ENCODE measurements at regions not wholly inside any gene's neighbourhood (a gene's known extent, or its start where the extent isn't known, plus 50 kb on each side); places are given as distances from the start of the nearest gene placed in this dataset.

DNA sequence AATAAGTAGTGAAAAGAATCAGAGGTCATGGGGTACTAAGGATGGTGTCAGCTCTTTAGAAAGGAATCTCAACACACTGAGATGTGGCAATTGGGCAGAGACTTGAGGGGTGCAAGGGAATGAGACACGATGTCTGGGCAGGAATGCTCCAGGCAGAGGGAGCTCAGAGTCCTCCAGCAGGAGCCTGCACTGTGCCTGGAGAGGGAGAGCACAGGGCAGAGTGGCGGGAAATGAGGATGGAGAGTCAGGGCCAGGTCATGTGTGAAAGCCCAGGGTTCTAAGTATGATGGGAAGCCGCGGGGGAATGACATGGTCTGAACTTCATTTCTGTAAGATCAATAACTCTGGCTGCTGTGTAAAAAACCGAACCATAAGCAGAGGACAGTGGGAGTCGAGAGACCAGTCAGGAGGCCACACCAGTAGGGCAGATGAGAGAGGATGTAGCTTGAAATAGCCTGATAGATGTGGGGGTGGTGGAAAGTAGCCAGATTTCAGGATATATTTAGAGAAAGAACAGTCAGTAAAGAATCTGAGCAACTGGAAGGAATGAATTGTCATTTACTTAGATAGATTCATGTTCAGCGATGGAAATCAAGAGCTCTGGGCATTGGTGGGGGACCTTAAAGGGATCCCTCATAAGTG lies 133.4 kb upstream of the DTNBP1 start:
- ChIA-PET CTCF (no interaction called here), POLR2A (interaction anchor here (0.6 kb wide), 1 partner anchor 338 kb away, joined by 4 read pairs; no protein-coding TSS in a partner anchor), RAD21 (ENCODE audit: low non-redundant PET in 1 of 2, low total read pairs in 2 of 2, uncharacterized antibody in 2 of 2, unreplicated experiment in 2 of 2) (no interaction called here)
- no peaks in the 10 kb centered on the region for H3K79me2 ChIP-seq (ENCODE audit: insufficient read depth, low read length)
- no peaks in the 10 kb centered on the region; a peak in 2 of 4 replicates for H3K9me3 ChIP-seq (ENCODE audit: control insufficient read depth in 1 of 2, insufficient read depth in 1 of 2, low read depth in 1 of 2, low read length in 2 of 2)
- intact Hi-C loops (cut with micrococcal nuclease): no loop called here
- H4K20me1 ChIP-seq (ENCODE audit: insufficient read depth): no peaks in the 10 kb centered on the region
- BruUV-seq (replicated peaks): no TSS peak
- 0 out of 4 replicates have a peak, but pooled peaks cover 0 to 5% of the 10 kb centered on the region in 2 experiments for H3K4me1 ChIP-seq (ENCODE audit: control insufficient read depth in 1 of 2, insufficient read depth in 2 of 2, low read length in 2 of 2)
- no peak overlapping the region for H3K27ac ChIP-seq (ENCODE audit: low read depth, low read length)
- H3K27me3 ChIP-seq (ENCODE audit: insufficient read depth, low read length): no peaks in the 10 kb centered on the region
- H3K4me2 ChIP-seq (ENCODE audit: low read length): no peak overlapping the region
- ATAC-seq: no peak
- H3K9me2 ChIP-seq (ENCODE audit: insufficient read depth): no peaks in the 10 kb centered on the region
- H2AFZ ChIP-seq (ENCODE audit: low read depth, low read length, poor library complexity, severe bottlenecking): no peak overlapping the region
- H3K36me3 ChIP-seq (ENCODE audit: control insufficient read depth in 1 of 2, insufficient read depth in 2 of 2, low read length in 2 of 2): no peaks in the 10 kb centered on the region
- no peak for DNase-seq (ENCODE audit: low read depth, low spot score)
- H3K9ac ChIP-seq (ENCODE audit: low read length): no peak overlapping the region
- TF ChIP-seq CBX3 (IDR thresholded peaks at IDR 0.05; ENCODE audit: low read depth): no peak
- TF ChIP-seq, protein P1, sequence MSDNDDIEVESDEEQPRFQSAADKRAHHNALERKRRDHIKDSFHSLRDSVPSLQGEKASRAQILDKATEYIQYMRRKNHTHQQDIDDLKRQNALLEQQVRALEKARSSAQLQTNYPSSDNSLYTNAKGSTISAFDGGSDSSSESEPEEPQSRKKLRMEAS (IDR thresholded peaks at IDR 0.05): no peak
- TF ChIP-seq, protein P2, sequence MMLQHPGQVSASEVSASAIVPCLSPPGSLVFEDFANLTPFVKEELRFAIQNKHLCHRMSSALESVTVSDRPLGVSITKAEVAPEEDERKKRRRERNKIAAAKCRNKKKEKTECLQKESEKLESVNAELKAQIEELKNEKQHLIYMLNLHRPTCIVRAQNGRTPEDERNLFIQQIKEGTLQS (IDR thresholded peaks at IDR 0.05): no peak
- TF ChIP-seq RAD21 (IDR thresholded peaks at IDR 0.05; ENCODE audit: low read depth): no peak
- TF ChIP-seq SRF (IDR thresholded peaks at IDR 0.05; ENCODE audit: low read depth): no peak
- no peak for TF ChIP-seq ZNF274 (IDR thresholded peaks at IDR 0.05; ENCODE audit: low read depth, low read length)
- TF ChIP-seq EZH2 (IDR thresholded peaks at IDR 0.05): no peak
- TF ChIP-seq FOSL1 (IDR thresholded peaks at IDR 0.05; ENCODE audit: low read depth): no peak
- TF ChIP-seq POLR2A (IDR thresholded peaks at IDR 0.05; ENCODE audit: borderline replicate concordance, extremely low read depth, insufficient read depth, insufficient read length): no peak
- no peak for TF ChIP-seq EGR1 (IDR thresholded peaks at IDR 0.05; ENCODE audit: low read depth)
- TF ChIP-seq EZH2phosphoT487 (IDR thresholded peaks at IDR 0.05; ENCODE audit: borderline replicate concordance): no peak
- TF ChIP-seq YY1 (IDR thresholded peaks at IDR 0.05; ENCODE audit: extremely low read depth, insufficient replicate concordance, low read depth, low read length): no peak
- TF ChIP-seq JUND (IDR thresholded peaks at IDR 0.05): no peak
- TF ChIP-seq ZFX (IDR thresholded peaks at IDR 0.05): no peak
- H3K4me3 ChIP-seq (replicated peaks in 1 of 2; ENCODE audit: low read depth in 1 of 2, low read length in 2 of 2): no peak overlapping the region
